ENCODE measurements at regions not wholly inside any gene's neighbourhood (a gene's known extent, or its start where the extent isn't known, plus 50 kb on each side); places are given as distances from the start of the nearest gene placed in this dataset.

DNA sequence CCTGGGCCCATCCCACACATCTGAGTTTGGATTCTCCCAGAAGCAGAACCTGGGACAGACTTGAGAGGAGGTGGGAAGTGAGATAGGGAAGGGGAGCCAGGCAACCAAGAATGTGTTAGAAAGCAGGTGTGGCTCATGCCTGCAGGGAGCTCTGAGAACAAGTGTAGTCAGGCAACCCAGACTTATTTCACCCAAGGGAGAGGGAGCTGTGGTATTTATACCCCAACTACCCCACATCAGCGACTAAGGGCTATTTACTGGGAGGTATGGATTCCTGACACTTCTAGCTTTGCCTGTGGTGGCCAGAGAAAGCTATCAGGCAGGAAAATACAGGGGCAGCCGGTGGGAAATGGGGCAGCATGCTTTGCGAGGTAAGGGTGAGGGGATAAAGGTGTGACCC is 125.8 kb upstream of the MSX1 start:
- no peak for DNase-seq (ENCODE audit: low spot score)
- TF ChIP-seq, protein P1, sequence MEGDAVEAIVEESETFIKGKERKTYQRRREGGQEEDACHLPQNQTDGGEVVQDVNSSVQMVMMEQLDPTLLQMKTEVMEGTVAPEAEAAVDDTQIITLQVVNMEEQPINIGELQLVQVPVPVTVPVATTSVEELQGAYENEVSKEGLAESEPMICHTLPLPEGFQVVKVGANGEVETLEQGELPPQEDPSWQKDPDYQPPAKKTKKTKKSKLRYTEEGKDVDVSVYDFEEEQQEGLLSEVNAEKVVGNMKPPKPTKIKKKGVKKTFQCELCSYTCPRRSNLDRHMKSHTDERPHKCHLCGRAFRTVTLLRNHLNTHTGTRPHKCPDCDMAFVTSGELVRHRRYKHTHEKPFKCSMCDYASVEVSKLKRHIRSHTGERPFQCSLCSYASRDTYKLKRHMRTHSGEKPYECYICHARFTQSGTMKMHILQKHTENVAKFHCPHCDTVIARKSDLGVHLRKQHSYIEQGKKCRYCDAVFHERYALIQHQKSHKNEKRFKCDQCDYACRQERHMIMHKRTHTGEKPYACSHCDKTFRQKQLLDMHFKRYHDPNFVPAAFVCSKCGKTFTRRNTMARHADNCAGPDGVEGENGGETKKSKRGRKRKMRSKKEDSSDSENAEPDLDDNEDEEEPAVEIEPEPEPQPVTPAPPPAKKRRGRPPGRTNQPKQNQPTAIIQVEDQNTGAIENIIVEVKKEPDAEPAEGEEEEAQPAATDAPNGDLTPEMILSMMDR (IDR thresholded peaks at IDR 0.05; ENCODE audit: extremely low read depth, missing control alignments), result no peak

- TF ChIP-seq, protein P1 (IDR thresholded peaks at IDR 0.05; ENCODE audit: extremely low read depth, missing control alignments), result no peak
- DNase-seq (ENCODE audit: low spot score), result no peak
Observed at GRCh38 chr4:4730249-4730648, 129.2 kb upstream of the MSX1 start.

DNA sequence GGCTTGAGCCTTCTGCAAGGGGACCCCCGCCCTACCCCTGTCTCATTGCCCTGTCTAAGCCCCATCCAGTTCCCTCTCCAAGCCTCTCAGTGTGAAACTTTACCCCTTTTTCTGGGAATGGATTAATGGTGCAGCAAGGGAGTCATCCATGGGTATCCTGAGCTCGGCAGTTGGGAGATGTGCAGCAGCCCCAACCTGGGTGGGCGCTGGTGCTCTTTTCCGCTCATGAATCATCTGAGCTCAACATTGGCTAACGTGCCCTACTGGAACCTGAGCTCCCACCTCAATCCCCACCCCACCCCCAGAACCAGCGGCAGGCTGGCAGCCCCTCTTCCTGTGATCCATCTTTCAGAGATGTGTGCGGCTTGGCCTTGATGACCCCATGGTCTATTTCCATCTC is 130.3 kb upstream of the MSX1 start:
- TF ChIP-seq, protein P1 (IDR thresholded peaks at IDR 0.05; ENCODE audit: extremely low read depth, missing control alignments), result no peak
- no peak for DNase-seq (ENCODE audit: low spot score)

DNA sequence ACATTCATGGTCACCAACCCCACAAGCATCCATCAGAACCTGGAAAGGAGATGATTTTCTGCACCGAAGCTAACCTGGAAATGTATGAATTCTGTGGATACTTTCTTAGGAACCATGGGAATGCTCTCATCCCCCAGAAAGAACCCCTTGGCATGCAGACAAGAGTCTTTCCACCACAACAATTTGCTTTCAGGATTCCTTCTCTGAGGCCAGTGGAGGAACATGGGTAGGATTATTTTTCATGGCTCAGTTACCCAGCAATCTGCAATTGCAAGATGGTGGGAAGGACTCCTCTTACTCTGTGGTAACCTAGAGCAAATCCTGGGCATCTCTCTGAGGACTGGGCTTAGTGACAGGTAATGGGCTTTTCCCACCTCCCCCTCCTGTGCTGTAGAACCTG is 131.9 kb upstream of the MSX1 start:
- TF ChIP-seq, protein P1 (IDR thresholded peaks at IDR 0.05; ENCODE audit: extremely low read depth, missing control alignments), result no peak
- no peak for DNase-seq (ENCODE audit: low spot score)

GRCh38 chr4:4726051-4726450 is 133.4 kb upstream of the MSX1 start:
- no peak for DNase-seq (ENCODE audit: low spot score)
- TF ChIP-seq, protein P1 (IDR thresholded peaks at IDR 0.05; ENCODE audit: extremely low read depth, missing control alignments), result peak; percentile 9

DNA sequence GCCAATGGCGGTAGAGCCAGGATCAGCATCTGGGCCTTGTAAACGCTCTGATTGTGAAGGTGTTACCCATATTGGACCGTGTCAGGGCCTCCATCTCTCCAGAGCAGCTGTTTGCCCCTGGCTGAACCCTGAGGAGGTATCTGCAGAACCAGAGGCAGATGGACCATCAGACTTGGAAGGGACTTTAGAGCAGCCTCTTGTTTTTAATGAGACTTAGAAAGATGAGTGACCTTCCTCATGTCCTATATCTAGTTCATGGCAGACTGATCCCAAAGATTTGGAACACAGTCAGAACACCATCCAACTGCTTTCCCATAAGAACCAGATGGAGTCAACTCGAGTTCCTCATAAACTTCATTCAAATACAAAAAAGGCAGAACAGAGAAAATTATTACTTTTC is 135.1 kb upstream of the MSX1 start:
- no peak for DNase-seq (ENCODE audit: low spot score)
- TF ChIP-seq, protein P1 (IDR thresholded peaks at IDR 0.05; ENCODE audit: extremely low read depth, missing control alignments), result no peak

GRCh38 chr4:4721636-4722035 is 137.8 kb upstream of the MSX1 start:
- no peak for DNase-seq (ENCODE audit: low spot score)
- TF ChIP-seq, protein P1 (IDR thresholded peaks at IDR 0.05; ENCODE audit: extremely low read depth, missing control alignments), result no peak

All from GM20000 (cell line).